ENCODE measurements at regions not wholly inside any gene's neighbourhood (a gene's known extent, or its start where the extent isn't known, plus 50 kb on each side); places are given as distances from the start of the nearest gene placed in this dataset.

DNA sequence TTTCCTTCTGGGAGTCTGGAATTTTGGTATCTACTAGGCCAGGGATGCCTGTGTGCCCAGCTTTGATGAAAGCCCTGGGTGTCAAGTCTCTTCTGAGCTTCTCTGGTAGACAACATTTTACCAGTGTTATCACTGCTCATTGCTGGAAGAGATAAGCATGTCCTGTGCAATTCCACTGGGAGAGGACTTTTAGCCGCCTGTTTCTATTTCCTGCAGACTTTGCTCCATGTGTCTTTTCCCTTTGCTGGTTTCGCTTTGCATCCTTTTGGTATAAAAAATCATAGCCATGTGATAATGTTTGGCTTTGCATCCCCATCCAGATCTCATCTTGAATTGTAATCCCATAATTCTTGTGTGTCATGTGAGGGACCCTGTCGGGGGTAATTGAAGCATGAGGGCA is 163.2 kb downstream of the SLC28A3 start:
- H3K27ac ChIP-seq, result no peak overlapping the region
- TF ChIP-seq, protein P1, sequence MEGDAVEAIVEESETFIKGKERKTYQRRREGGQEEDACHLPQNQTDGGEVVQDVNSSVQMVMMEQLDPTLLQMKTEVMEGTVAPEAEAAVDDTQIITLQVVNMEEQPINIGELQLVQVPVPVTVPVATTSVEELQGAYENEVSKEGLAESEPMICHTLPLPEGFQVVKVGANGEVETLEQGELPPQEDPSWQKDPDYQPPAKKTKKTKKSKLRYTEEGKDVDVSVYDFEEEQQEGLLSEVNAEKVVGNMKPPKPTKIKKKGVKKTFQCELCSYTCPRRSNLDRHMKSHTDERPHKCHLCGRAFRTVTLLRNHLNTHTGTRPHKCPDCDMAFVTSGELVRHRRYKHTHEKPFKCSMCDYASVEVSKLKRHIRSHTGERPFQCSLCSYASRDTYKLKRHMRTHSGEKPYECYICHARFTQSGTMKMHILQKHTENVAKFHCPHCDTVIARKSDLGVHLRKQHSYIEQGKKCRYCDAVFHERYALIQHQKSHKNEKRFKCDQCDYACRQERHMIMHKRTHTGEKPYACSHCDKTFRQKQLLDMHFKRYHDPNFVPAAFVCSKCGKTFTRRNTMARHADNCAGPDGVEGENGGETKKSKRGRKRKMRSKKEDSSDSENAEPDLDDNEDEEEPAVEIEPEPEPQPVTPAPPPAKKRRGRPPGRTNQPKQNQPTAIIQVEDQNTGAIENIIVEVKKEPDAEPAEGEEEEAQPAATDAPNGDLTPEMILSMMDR (conservative IDR thresholded peaks at IDR 0.05), result no peak

DNA sequence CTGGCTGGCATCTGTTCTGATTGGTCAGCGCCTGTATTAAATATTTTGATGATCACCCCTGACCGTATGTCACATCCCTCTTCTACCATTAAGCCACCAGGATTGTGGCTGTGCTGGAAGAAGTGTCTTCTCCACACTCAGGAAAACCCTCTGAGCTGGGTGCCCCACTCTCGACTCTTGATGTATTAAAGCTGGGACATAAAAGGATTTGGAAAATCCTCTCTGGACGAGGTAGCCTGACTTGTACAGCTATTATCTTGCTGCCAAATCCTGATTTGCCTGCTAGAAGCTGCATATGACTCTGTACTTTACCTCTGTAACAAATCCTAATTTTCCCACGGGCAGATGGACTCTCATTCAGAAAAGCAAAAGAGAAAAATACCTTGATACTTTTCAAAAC is 161.0 kb downstream of the SLC28A3 start:
- H3K27ac ChIP-seq, result no peak overlapping the region
- TF ChIP-seq, protein P1 (conservative IDR thresholded peaks at IDR 0.05), result no peak

DNA sequence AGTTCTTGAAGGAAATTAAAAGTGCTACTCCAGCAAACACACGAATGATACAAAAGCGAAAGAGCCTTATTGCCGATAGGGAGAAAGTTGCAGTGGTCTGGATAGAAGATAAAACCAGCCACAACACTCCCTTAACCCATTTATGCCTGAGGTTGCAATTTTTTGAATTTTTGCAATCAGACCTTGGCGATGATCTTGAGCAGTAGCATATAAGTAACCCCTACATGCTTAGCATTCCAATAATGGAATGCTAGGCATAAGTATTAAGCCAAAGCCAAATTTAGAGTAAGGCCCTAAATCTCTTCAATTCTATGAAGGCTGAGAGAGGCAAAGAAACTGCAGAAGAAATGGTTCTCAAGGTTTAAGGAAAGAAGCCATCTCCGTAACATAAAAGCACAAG is 153.5 kb downstream of the SLC28A3 start:
- TF ChIP-seq, protein P1 (conservative IDR thresholded peaks at IDR 0.05), result no peak
- H3K27ac ChIP-seq, result no peak overlapping the region

DNA sequence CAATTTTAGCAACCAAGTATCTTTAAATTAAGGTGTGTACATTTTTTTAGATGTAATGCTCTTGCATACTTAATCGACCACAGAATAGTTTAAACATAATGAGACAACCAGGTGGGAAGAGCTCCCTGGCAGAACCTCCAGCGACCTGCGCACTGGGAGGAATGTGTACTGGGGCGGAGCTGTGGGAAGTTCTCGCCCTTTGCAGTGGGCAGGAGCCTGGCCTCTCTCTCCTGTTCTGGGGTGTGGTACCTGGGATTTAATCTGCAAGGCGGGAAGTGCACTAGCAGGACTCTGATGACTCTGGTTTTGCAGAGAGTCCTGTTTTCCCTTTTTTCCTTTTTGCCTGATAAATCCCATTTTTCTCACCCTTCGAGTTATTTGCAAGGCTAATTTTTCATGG is 150.7 kb downstream of the SLC28A3 start:
- H3K27ac ChIP-seq, result no peak overlapping the region
- TF ChIP-seq, protein P1 (conservative IDR thresholded peaks at IDR 0.05), result no peak

DNA sequence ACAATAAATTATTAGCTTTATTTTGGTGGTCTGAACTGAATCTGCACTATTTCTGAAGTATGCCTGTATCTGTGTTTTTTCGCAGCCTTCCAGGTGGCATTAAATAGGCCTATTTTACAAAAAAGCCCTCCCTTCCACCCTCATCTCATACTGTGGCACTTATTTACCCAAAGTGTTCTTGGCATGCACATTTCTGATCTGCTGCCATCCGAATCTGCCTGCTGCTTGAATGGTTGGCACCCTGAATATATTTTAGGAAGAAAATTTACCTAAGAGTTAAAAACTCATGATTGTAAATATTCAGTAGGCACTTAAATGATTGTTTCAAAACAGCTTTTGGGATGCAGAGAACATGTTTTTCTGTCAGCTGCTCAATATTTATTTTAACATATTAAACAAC is 150.1 kb downstream of the SLC28A3 start:
- TF ChIP-seq, protein P1 (conservative IDR thresholded peaks at IDR 0.05), result no peak

DNA sequence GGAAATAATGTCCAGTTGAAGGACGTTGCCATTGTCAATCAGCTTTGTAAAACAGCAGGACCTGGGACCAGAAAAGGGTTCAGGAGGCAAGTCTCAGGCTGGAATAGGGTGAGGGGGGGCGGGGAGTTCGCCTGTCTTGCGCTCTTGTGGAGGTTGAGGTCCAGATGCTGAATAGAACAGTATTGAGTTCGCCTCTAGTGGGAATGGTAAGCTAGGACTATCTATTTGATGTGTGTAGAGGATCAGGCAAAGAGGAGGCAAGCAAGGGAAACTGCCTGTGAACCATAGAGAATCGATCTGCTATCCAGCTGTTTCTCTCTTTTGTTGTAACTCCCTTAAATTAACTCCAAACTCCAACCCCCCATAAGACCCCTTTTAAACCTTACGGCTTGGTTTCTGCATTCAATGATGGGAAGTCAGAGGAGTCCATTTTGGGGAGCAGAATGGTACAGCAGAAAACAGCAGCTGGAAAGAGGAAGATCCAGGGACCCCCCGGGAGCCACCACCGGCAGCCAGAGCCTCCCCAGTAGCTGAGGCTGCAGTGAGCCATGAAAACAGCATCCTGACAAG is 133.7 kb downstream of the SLC28A3 start:
- TF ChIP-seq, protein P1 (conservative IDR thresholded peaks at IDR 0.05), result no peak
- H3K27ac ChIP-seq, result no peak overlapping the region

More for the DNA sequence above, 150.1 kb downstream of the SLC28A3 start:
- no peak overlapping the region for H3K27ac ChIP-seq

DNA sequence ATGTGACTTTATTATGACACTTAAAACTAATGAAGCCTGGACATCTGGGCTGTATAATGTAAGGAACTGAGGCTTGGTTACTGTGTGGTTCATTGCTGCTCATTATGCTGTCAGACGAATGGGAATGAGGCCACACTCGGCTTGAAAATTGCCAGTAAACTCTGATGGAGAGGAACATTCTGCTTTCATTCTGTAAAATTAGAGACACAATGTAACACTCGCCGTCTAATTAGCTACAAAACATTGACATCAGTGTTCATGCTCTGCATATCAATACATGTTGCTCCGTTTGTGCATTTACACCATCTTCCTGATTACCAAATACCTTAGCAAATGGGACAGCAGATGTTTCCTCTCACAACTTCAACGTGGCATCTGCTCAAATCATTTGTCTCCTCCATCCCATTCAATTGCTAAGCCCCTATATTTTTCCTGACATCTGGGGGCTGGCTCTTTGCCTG is 133.0 kb downstream of the SLC28A3 start:
- TF ChIP-seq, protein P1 (conservative IDR thresholded peaks at IDR 0.05), result no peak
- H3K27ac ChIP-seq, result no peak overlapping the region
